IPS DF 4.7 (cell line): ENCODE measurements at regions not wholly inside any gene's neighbourhood (a gene's known extent, or its start where the extent isn't known, plus 50 kb on each side); places are given as distances from the start of the nearest gene placed in this dataset.
"Not testable (repeated sequence)": the region's sequence is repeated elsewhere in the genome, so short reads cannot be mapped to it uniquely, and the experiment has no call there.

Experiments
- DNase-seq: peaks from one replicate; pipeline ENCODE4 v3.0.0-alpha.2; 2013; ENCODE audit warnings: low spot score; ENCODE audit errors: extremely low read depth

- no peak for DNase-seq
These were observed 215.6 kb upstream of the CLINT1 start for GRCh38 chr5:158074597-158074991.

DNA sequence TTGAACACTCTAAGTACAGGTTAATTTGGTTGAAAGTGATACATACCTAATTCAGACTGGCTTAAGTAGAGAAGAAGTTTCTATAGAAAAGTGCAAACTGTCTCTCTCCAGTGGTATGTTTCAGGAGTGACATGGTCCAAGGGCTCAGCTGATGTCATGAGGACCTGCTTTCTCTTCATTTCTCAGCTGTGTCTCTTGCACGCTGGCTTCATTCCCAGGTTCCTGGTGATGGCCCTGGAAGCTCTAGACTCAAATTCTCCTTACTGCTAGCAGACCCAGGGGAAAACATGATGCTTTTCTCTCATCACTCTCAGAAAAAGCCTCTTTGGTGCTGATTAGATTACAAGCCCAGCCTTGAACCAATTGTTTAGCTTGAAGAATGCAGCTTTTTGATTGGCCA is 211.9 kb upstream of the CLINT1 start:
- DNase-seq, result no peak

GRCh38 chr5:158069838-158070237 is 210.9 kb upstream of the CLINT1 start:
- DNase-seq, result no peak

DNA sequence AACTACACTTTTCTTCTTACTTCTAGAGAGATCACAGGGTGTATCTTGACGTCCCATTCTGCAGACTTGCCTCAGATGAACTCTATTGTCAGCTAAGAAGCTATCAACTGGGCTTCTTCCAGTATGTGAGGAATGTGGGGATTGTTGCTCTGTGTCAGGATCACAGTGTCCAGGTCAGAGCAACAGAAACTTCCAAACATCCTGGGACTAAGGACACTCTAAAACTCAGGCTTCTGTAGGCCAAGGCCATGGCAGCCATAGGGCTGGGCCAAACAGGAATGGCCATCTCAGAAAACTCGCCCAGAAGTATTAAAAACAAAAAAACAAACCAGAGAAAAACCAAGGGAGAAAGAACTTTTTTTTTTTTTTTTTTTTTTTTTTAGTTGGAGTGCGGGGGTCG is 210.0 kb upstream of the CLINT1 start:
- DNase-seq, result no peak

GRCh38 chr5:158066076-158066475 is 207.1 kb upstream of the CLINT1 start:
- DNase-seq, result no peak

DNA sequence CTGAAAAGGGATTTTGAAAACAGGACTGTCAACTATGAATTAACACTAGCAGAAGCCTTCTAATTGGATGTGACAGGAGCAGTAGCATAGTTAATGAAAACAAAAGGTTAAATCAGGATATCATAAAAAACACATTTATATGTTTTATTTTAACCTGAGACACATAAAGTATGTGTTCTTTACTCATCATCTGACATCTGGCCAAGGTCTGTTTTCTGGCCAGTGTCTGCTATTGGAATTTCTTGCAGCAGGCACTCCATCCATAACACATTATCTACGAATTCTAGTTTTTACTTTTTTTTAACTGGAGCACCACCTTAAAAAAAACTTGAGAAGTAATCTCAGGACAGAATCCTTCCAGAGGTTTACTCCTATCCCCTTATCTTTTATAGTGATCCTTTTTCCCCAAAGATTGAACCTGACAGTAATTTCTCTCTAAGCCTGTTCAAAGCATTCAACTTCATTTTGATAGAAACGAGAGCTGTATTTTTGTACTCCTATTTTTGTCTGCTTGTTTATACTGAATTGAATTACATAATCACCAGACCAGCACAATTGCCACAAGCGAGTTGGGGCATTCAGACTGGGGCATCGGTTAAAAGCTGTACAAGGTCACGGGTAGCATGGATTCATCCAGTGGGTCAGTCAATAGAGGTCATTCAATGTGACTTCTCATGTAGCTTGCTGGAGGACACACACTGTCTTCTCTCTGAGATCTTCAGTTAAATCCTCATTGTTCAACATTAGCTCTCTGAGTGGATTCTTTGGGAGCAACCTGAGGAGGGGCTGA is 205.6 kb upstream of the CLINT1 start:
- no peak for DNase-seq

DNA sequence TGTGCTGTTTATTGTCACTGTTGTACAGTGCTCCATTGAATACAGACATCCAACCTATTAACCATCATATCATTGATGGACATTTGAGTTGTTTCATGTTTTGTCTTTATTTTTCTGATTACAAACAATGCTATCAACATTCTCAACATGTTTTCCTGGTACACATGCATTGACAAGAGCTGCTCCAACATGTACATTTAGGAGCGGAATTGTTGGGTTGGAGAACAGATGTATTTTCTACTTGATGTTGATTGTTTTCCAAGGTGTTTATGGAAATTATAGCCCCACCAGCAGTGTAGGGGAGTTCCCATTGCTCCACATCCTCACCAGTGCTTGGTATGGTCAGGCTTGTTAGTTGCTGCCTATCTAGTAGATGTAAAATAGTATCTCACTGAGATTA is 204.1 kb upstream of the CLINT1 start:
- DNase-seq, result no peak

DNA sequence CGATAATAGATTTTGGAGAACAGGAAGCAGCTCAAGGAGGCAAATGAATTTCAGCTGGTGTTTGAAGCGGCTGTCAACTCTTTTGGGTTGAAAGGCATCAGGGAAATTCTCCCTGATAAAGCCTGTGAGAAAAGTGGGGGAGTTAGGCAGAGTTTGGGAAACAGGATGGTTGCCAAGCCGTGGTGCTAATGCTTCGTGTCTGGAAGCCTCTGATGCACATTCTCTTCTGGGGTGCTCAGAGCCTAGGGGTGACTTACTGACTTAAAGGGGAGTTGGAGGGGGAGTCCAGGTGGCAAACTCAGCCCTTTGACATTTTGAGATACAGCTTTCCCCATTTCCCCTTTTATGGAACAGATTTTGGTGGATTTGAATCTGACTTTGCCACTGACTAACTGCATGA is 202.5 kb upstream of the CLINT1 start:
- DNase-seq, result no peak

DNA sequence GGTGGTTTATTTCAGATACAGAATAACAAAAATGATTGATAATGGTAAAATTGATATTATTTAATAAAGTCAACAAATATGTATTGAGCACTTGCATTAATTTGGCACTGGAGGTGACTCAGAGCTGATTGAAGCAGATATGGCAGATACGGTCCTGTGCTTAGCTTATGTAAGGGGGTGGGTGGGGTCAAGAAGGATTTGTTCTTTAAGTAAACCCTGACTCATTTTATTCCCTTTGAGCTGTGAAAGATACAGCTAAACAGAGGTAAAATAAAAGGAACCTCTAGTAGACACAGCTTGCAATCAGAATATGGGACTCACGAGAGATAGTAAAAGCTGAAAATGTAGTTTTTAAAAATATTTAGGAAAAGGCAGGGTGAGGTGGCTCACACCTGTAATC is 201.3 kb upstream of the CLINT1 start:
- DNase-seq, result no peak

DNA sequence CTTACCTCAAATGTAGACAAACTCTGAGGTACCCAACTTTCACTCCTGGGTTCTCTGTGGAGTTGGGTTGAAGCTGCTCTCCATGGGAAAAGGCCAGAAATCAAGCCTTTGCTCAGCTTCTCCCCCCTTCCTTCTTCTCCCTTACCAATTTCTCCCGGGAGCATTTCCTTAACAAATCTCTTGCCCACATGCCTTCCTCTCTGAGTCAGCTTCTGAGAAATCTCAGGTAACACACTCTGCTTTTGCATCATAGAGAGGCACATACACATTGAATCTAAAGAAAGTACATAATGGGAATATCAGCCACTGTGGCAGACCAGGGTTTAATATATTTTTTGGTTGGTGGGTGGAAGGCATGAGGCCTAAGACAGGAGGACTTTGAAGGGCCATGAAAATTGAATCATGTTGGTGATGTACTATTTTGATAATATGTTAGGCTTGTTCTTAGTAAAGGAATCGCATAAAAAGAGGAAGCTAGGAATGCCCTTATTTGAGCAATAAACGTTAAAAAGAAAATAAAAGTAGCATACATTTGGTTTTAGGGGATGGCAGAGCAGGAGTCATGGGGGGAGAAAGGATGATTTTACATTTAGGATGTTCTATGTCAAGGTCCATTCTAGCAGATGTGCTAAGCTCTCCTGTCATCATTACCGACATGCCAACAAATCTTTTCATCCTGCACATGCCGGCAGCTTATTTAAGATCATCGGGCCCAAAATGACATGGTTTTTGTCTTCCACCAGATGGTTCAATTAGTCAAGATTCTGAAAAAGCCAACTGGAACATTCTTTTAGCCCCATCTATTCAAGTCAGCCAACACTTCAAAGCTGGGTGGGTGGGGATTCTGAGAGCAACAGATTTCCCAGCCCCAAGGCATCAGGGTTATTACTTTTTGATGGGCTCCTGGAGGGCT is 199.5 kb upstream of the CLINT1 start:
- DNase-seq, result no peak

DNA sequence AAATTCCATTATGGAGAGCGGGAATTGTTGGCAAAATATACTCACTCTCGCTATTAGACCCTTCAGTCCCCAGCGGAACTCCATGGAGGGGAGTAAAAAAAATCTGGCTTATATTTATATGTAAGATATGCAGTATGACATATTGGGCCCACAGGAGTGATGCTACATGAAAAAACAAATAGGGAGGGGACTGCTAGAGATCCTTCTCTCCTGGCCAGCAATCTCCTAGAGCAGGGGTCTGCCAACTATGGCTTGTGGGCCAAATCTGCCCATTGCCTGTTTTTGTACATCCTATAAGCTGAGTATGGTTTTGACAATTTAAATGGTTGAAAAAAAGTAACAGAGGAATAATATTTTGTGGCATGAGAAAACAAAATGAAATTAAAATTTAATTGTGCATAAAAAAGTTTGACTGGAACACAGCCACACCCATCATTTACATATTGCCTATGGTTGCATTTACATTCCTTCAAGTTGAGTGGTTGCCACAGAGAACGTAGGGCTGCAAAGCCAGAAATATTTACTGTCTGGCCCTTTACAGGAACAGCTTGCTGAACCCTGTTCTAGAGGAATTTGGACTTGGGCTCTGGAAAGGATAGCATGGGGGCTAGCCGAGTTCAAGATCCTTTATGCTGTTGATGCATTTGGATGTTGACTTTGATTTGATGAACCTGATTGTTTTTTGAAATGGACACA is 197.3 kb upstream of the CLINT1 start:
- no peak for DNase-seq

DNA sequence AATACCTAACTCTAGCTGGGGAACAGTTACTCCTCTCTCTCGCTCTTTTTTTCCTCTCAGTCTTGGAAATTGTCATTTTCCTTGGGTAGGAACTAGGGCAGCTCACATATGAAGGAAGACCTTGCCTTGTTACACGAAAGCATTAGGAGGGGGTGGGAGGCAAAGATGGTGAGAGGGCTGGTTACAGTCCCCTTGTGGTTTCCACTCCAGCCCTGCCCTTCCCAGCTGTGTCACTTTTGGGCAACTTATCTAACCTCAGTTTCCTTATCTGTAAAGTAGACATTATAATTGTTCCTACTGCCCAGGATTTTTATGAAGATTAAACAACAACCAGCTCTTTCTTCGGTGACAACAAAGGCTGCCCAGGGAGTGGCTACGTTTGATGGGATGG is 196.2 kb upstream of the CLINT1 start:
- no peak for DNase-seq

- DNase-seq, result no peak
These were observed 195.5 kb upstream of the CLINT1 start for GRCh38 chr5:158054223-158055110.

DNA sequence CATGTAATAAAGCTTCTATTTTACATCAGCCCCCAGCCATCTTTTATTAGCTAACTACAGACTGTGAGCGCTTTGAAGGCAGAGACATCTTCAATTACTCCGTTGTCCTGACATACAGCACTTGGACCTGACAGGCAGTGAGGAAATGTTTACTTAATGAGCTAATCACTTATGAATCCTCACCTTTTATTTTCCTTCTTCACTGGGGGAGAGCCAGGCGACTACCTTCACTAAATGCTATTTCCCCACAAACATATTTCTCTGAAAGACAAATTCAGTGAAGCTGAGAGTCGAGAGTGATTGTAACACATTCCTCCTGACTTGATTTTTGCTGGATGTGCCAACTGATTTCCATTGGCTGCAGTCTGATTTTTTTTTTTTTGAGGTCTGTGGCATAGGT is 192.1 kb upstream of the CLINT1 start:
- no peak for DNase-seq

DNA sequence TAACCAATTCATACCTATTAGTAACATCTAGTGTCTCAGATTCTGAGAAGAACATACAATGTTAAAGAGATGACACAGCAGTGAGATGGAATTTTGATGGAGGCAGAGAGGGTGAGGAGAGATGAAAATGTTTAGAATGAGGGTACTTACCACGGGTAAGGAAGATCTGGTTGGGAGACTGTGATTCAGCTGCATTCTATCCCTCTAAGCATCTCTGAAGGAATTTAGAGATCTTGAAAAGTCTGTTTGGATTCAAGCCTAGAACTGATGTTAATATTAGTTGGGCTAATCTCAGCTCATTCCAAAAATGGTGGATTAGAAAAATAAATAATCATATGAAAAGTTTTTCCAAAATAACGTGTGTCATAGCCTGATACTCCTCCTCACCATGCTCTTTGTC is 191.5 kb upstream of the CLINT1 start:
- DNase-seq, result no peak

GRCh38 chr5:158049459-158049858 is 190.5 kb upstream of the CLINT1 start:
- DNase-seq, result no peak

DNA sequence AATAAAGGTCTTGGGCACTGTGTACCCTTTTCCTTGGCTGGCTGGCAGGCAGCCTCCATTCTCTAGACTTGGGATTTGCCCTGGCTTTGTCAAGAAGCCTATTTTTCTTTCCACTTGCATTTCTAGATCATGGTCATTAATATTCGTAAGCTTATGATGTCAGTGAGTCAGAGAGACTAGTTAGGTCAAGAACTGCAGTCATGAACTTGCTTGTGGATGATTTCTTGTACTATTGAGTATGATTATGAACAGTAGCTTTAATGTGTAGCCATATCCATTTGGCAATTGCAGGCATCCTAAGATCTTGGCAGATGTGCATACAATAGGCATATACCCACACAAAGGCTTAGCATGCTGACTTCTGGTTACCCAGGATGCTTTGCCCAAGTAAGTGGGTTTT is 186.8 kb upstream of the CLINT1 start:
- no peak for DNase-seq

- DNase-seq, result no peak
These were observed 181.0 kb upstream of the CLINT1 start for GRCh38 chr5:158039911-158040347.

DNA sequence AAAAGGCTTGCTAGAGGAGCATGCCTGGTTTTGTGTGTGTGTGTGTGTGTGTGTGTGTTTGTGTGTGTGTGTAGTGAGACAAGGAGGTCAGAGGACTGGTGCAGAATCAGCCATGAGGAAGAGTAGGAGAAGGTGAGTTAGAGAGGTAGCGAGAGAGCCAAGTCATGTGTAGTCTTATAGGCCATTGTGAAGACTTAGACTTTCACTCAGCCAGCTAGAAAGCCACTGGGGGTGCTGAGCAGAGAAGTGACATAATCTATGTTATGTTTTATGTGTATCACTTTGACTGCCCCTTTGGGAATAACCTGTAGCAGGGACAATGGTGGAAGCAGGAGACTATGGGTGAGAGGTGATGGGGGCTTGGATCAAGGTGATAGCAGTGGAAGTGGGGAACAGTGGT is 180.5 kb upstream of the CLINT1 start:
- no peak for DNase-seq

GRCh38 chr5:158036983-158037595 is 178.1 kb upstream of the CLINT1 start:
- not testable (repeated sequence) for DNase-seq

GRCh38 chr5:158034586-158034985 is 175.6 kb upstream of the CLINT1 start:
- DNase-seq, result not testable (repeated sequence)
